ENCODE measurements at regions not wholly inside any gene's neighbourhood (a gene's known extent, or its start where the extent isn't known, plus 50 kb on each side); places are given as distances from the start of the nearest gene placed in this dataset.

GRCh38 chrX:122869171-122869570 lies 314.9 kb upstream of the GRIA3 start:
- intact Hi-C loops (cut with micrococcal nuclease; ENCODE audit: unreplicated experiment) (no loop called here), in situ Hi-C loops (cut with HindIII; ENCODE audit: low pct_unique_long_range_greater_than_20kb, low sequenced_read_pairs) (no loop called here)
- Histone ChIP-seq H3K27me3 (ENCODE audit: control insufficient read depth, insufficient read depth, low read length) (no peaks in the 10 kb centered on the region), H3K36me3 (ENCODE audit: control insufficient read depth, insufficient read depth, low read length) (no peaks in the 10 kb centered on the region), H3K9me3 (ENCODE audit: control insufficient read depth, insufficient read depth, low read depth, low read length) (no peaks in the 10 kb centered on the region), H3K27ac (ENCODE audit: low read length) (no peak overlapping the region), H3K4me1 (ENCODE audit: control insufficient read depth, insufficient read depth, low read length) (no peaks in the 10 kb centered on the region), H3K4me3 (ENCODE audit: low read depth in 2 of 2, low read length in 2 of 2) (no peak overlapping the region)
- TF ChIP-seq TCF7L2 (IDR thresholded peaks at IDR 0.05; ENCODE audit: low read depth, low read length) (no peak), SIN3A (IDR thresholded peaks at IDR 0.05; ENCODE audit: borderline replicate concordance, insufficient read depth, low read depth, low read length) (no peak), POLR2AphosphoS5 (IDR thresholded peaks at IDR 0.05; ENCODE audit: low read depth, low read length) (no peak), REST (IDR thresholded peaks at IDR 0.05; ENCODE audit: insufficient read depth in 1 of 2, low read depth in 2 of 2, low read length in 1 of 2) (no peak), CTCF (IDR thresholded peaks at IDR 0.05) (no peak)
- ATAC-seq = no peak
- BruUV-seq (replicated peaks) = no TSS peak
- ChIA-PET POLR2A (no interaction called here), CTCF (no interaction called here)
- DNase-seq (ENCODE audit: low read depth, low spot score) = no peak

GRCh38 chrX:122878269-122878668 lies 305.8 kb upstream of the GRIA3 start:
- POLR2A ChIA-PET = no interaction called here
- Histone ChIP-seq H3K4me3 (ENCODE audit: low read depth in 2 of 2, low read length in 2 of 2) (no peak overlapping the region), H3K4me1 (ENCODE audit: control insufficient read depth, insufficient read depth, low read length) (no peaks in the 10 kb centered on the region), H3K9me3 (ENCODE audit: control insufficient read depth, insufficient read depth, low read depth, low read length) (no peaks in the 10 kb centered on the region), H3K27ac (ENCODE audit: low read length) (no peak overlapping the region), H3K36me3 (ENCODE audit: control insufficient read depth, insufficient read depth, low read length) (no peaks in the 10 kb centered on the region), H3K27me3 (ENCODE audit: control insufficient read depth, insufficient read depth, low read length) (no peaks in the 10 kb centered on the region)
- intact Hi-C loops (cut with micrococcal nuclease; ENCODE audit: unreplicated experiment) (no loop called here), in situ Hi-C loops (cut with HindIII; ENCODE audit: low pct_unique_long_range_greater_than_20kb, low sequenced_read_pairs) (no loop called here)
- DNase-seq (ENCODE audit: low read depth, low spot score) (no peak), ATAC-seq (no peak)
- TF ChIP-seq CTCF (IDR thresholded peaks at IDR 0.05) (no peak), POLR2AphosphoS5 (IDR thresholded peaks at IDR 0.05; ENCODE audit: low read depth, low read length) (no peak), TCF7L2 (IDR thresholded peaks at IDR 0.05; ENCODE audit: low read depth, low read length) (no peak), SIN3A (IDR thresholded peaks at IDR 0.05; ENCODE audit: borderline replicate concordance, insufficient read depth, low read depth, low read length) (no peak), REST (IDR thresholded peaks at IDR 0.05; ENCODE audit: insufficient read depth in 1 of 2, low read depth in 2 of 2, low read length in 1 of 2) (no peak)
- CTCF ChIA-PET = no interaction called here
- BruUV-seq (replicated peaks) = no TSS peak

All from Panc1 (cell line).